WTC11 (cell line): ENCODE measurements at regions not wholly inside any gene's neighbourhood (a gene's known extent, or its start where the extent isn't known, plus 50 kb on each side); places are given as distances from the start of the nearest gene placed in this dataset.

Experiments used
- ATAC-seq: fragments of 200-7000 bp; cut with Tn5 transposase; 2 replicates; pipeline ENCODE4 v1.10.0; 2021; ENCODE audit warnings: mild to moderate bottlenecking, moderate library complexity
- CTCF ChIA-PET: fragments of 300-600 bp; sonication (Branson Sonifier 250); formaldehyde crosslinking; loops from one replicate; lab custom pipeline; 2021; ENCODE audit warnings: antibody characterized with exemption; lab: Charles Lee
- POLR2A ChIA-PET: fragments of 350-600 bp; sonication (Branson Sonifier 250); formaldehyde crosslinking; loops from one replicate; lab custom pipeline; 2021; ENCODE audit warnings: antibody characterized with exemption; lab: Charles Lee
- DNase-seq: peaks from one replicate; pipeline ENCODE4 v3.0.0; 2021; ENCODE audit warnings: low spot score
- H3K27ac Mint-ChIP-seq: 2 replicates; pipeline ENCODE4 v1.8.0; 2021; ENCODE audit warnings: mixed read lengths
- H3K27me3 Mint-ChIP-seq: 2 replicates; pipeline ENCODE4 v1.8.0; 2021; ENCODE audit warnings: low read depth, mild to moderate bottlenecking, moderate library complexity, mixed read lengths
- H3K36me3 Mint-ChIP-seq: 2 replicates; pipeline ENCODE4 v1.8.0; 2021; ENCODE audit warnings: mixed read lengths
- H3K4me1 Mint-ChIP-seq: 2 replicates; pipeline ENCODE4 v1.8.0; 2022; ENCODE audit warnings: mixed read lengths
- H3K4me3 Mint-ChIP-seq: 2 replicates; pipeline ENCODE4 v1.8.0; 2021; ENCODE audit warnings: mild to moderate bottlenecking, moderate library complexity, mixed read lengths
- H3K9me3 Mint-ChIP-seq: 2 replicates; pipeline ENCODE4 v1.8.0; 2021; ENCODE audit warnings: mixed read lengths
- ATF1 ChIP-seq: sonication (generic); formaldehyde crosslinking; IDR thresholded peaks from 2 replicates; pipeline ENCODE4 v1.8.1; 2023; ENCODE audit warnings: mild to moderate bottlenecking, moderate library complexity, missing genetic modification reagents
- ATF6 ChIP-seq: sonication (generic); formaldehyde crosslinking; IDR thresholded peaks from 2 replicates; pipeline ENCODE4 v1.8.1; 2023; ENCODE audit warnings: mild to moderate bottlenecking, missing genetic modification reagents
- E2F4 ChIP-seq: sonication (generic); formaldehyde crosslinking; IDR thresholded peaks from 2 replicates; pipeline ENCODE4 v1.8.1; 2022; ENCODE audit warnings: low read depth, mild to moderate bottlenecking, moderate library complexity, missing genetic modification reagents, borderline replicate concordance
- ELF4 ChIP-seq: sonication (generic); formaldehyde crosslinking; IDR thresholded peaks from 2 replicates; pipeline ENCODE4 v1.8.1; 2022; ENCODE audit warnings: low read depth, mild to moderate bottlenecking, moderate library complexity, missing genetic modification reagents
- ETV6 ChIP-seq: sonication (generic); formaldehyde crosslinking; IDR thresholded peaks from 2 replicates; pipeline ENCODE4 v1.8.1; 2022; ENCODE audit warnings: mild to moderate bottlenecking, missing genetic modification reagents
- FOXK1 ChIP-seq: sonication (generic); formaldehyde crosslinking; IDR thresholded peaks from 2 replicates; pipeline ENCODE4 v1.8.0; 2022; ENCODE audit warnings: mild to moderate bottlenecking, moderate library complexity, missing genetic modification reagents
- GRHL2 ChIP-seq: fragments of 250-450 bp; sonication (Bioruptor Pico); IDR thresholded peaks from 2 replicates; pipeline ENCODE4 v1.8.0; 2022; ENCODE audit warnings: mild to moderate bottlenecking, moderate library complexity; ENCODE audit not compliant: insufficient replicate concordance, severe bottlenecking
- HMGA2 ChIP-seq: fragments of 250-450 bp; sonication (Bioruptor Pico); IDR thresholded peaks from 2 replicates; pipeline ENCODE4 v1.4.0; 2021; ENCODE audit warnings: mild to moderate bottlenecking, moderate library complexity
- HMGXB4 ChIP-seq: sonication (generic); formaldehyde crosslinking; IDR thresholded peaks from 2 replicates; pipeline ENCODE4 v1.8.1; 2023; ENCODE audit warnings: mild to moderate bottlenecking, moderate library complexity, missing genetic modification reagents
- IRF2 ChIP-seq: sonication (generic); formaldehyde crosslinking; IDR thresholded peaks from 2 replicates; pipeline ENCODE4 v1.8.0; 2022; ENCODE audit warnings: low read depth, missing genetic modification reagents, borderline replicate concordance
- JAZF1 ChIP-seq: fragments of 250-450 bp; sonication (Bioruptor Pico); IDR thresholded peaks from 2 replicates; pipeline ENCODE4 v1.9.0; 2021; ENCODE audit warnings: moderate library complexity, mild to moderate bottlenecking, inconsistent platforms
- KAT7 ChIP-seq: sonication (generic); formaldehyde crosslinking; IDR thresholded peaks from 2 replicates; pipeline ENCODE4 v1.8.1; 2023; ENCODE audit warnings: missing genetic modification reagents, mild to moderate bottlenecking, borderline replicate concordance
- MAX ChIP-seq: sonication (generic); formaldehyde crosslinking; IDR thresholded peaks from 2 replicates; pipeline ENCODE4 v1.8.0; 2022; ENCODE audit warnings: mild to moderate bottlenecking, missing genetic modification reagents
- NR3C1 ChIP-seq: sonication (generic); formaldehyde crosslinking; conservative IDR thresholded peaks from 2 replicates; pipeline ENCODE4 v1.8.1; 2023; ENCODE audit warnings: low read depth, mild to moderate bottlenecking, missing genetic modification reagents
- OVOL2 ChIP-seq: fragments of 250-450 bp; sonication (Bioruptor Pico); IDR thresholded peaks from 2 replicates; pipeline ENCODE4 v1.9.0; 2021; ENCODE audit warnings: mild to moderate bottlenecking, borderline replicate concordance
- PRRX2 ChIP-seq: fragments of 250-450 bp; sonication (Bioruptor Pico); IDR thresholded peaks from 2 replicates; pipeline ENCODE4 v1.8.0; 2021; ENCODE audit warnings: mild to moderate bottlenecking
- ZNF138 ChIP-seq: sonication (generic); formaldehyde crosslinking; conservative IDR thresholded peaks from 2 replicates; pipeline ENCODE4 v1.8.1; 2022; ENCODE audit warnings: mild to moderate bottlenecking, moderate library complexity, missing genetic modification reagents
- ZNF219 ChIP-seq: sonication (generic); formaldehyde crosslinking; IDR thresholded peaks from 2 replicates; pipeline ENCODE4 v1.8.0; 2023; ENCODE audit warnings: missing genetic modification reagents, mild to moderate bottlenecking, borderline replicate concordance
- ZNF232 ChIP-seq: sonication (generic); formaldehyde crosslinking; IDR thresholded peaks from 2 replicates; pipeline ENCODE4 v1.8.0; 2022; ENCODE audit warnings: mild to moderate bottlenecking, missing genetic modification reagents
- ZNF281 ChIP-seq: sonication (generic); formaldehyde crosslinking; IDR thresholded peaks from 2 replicates; pipeline ENCODE4 v1.8.0; 2023; ENCODE audit warnings: mild to moderate bottlenecking, missing genetic modification reagents
- ZSCAN18 ChIP-seq: fragments of 250-450 bp; sonication (Bioruptor Pico); IDR thresholded peaks from 2 replicates; pipeline ENCODE4 v2.1.2; 2022; ENCODE audit warnings: mild to moderate bottlenecking, moderate library complexity
- TF ChIP-seq, protein P1 (sequence below): sonication (generic); formaldehyde crosslinking; IDR thresholded peaks from 2 replicates; pipeline ENCODE4 v1.8.0; 2023; ENCODE audit warnings: missing genetic modification reagents
- TF ChIP-seq, protein P2 (sequence below): sonication (generic); formaldehyde crosslinking; IDR thresholded peaks from 2 replicates; pipeline ENCODE4 v1.8.1; 2022; ENCODE audit warnings: mild to moderate bottlenecking, missing genetic modification reagents, moderate library complexity, borderline replicate concordance

DNA sequence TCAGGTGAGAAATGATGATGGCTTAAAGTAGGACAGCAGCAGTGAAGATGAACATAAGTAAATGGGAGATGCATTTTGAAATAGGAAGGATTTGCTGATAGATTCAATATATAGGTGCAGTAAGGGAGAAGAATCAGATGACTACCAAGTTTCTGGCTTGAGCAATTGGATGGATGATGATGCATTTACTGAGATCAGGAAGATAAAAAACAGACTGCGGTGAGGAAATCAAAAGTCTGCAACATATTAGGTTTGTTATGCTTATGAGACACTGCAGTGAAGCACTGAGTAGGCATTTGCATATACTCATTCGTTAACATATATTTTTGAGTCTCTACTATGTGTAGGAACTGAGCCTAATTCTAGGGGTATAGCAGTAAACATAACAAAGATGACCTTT lies 184.2 kb downstream of the LACC1 start:
- Mint-ChIP-seq H3K27ac (no peak overlapping the region), H3K9me3 (peaks cover 23% of the 10 kb centered on the region), H3K4me1 (peaks cover 46% of the 10 kb centered on the region), H3K27me3 (peaks cover 34% of the 10 kb centered on the region), H3K36me3 (peaks cover 5% of the 10 kb centered on the region; the same call in 1 of the 2 replicates), H3K4me3 (no peak overlapping the region)
- ChIA-PET POLR2A (no interaction called here), CTCF (no interaction called here)
- ATAC-seq (no peak), DNase-seq (no peak)
- no peak for TF ChIP-seq ZSCAN18
- TF ChIP-seq NR3C1 (CRISPR knock-in tag) = no peak
- TF ChIP-seq ZNF138 (CRISPR knock-in tag) = no peak
- TF ChIP-seq KAT7 (CRISPR knock-in tag) = no peak
- no peak for TF ChIP-seq MAX
- TF ChIP-seq IRF2 = no peak
- TF ChIP-seq ZNF232 (CRISPR knock-in tag) = no peak

DNA sequence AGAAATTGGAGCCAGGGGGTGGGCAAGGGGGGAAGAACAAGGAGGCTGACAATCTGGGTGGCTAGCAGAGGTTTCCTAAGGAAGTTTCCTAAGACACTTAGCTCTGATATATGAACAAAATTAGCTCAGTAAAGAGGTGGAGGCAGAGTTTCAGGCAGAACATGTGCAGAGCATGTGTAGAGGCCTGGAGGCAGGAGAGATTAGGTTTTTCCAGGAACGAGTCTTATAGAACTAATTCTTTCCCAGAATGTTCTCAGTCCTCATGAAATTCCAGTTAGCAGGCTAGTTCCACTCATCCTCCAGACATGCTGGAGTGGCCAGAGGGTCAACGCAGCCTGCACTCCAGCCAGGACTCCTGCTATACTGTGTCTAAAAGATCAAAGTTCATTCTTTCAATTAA lies 184.7 kb downstream of the LACC1 start:
- Mint-ChIP-seq H3K4me3 (no peak overlapping the region), H3K27ac (no peak overlapping the region), H3K36me3 (peaks cover 6% of the 10 kb centered on the region), H3K9me3 (peaks cover 27% of the 10 kb centered on the region), H3K27me3 (peaks cover 29% of the 10 kb centered on the region), H3K4me1 (peaks cover 46% of the 10 kb centered on the region)
- POLR2A ChIA-PET = no interaction called here
- CTCF ChIA-PET = no interaction called here
- no peak for DNase-seq
- no peak for ATAC-seq
- no peak for TF ChIP-seq HMGA2 (CRISPR knock-in tag)
- TF ChIP-seq HMGXB4 = no peak
- no peak for TF ChIP-seq ZNF232 (CRISPR knock-in tag)
- no peak for TF ChIP-seq ELF4 (CRISPR knock-in tag)
- TF ChIP-seq FOXK1 (CRISPR knock-in tag) = no peak
- TF ChIP-seq, protein P1, sequence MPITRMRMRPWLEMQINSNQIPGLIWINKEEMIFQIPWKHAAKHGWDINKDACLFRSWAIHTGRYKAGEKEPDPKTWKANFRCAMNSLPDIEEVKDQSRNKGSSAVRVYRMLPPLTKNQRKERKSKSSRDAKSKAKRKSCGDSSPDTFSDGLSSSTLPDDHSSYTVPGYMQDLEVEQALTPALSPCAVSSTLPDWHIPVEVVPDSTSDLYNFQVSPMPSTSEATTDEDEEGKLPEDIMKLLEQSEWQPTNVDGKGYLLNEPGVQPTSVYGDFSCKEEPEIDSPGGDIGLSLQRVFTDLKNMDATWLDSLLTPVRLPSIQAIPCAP (CRISPR knock-in tag) = no peak
- no peak for TF ChIP-seq JAZF1 (CRISPR knock-in tag)
- TF ChIP-seq OVOL2 = no peak
- no peak for TF ChIP-seq E2F4 (CRISPR knock-in tag)
- TF ChIP-seq GRHL2 = no peak
- TF ChIP-seq ZNF219 (CRISPR knock-in tag) = no peak
- no peak for TF ChIP-seq ZNF281 (CRISPR knock-in tag)
- TF ChIP-seq ETV6 (CRISPR knock-in tag) = no peak
- TF ChIP-seq ATF6 (CRISPR knock-in tag) = no peak
- no peak for TF ChIP-seq KAT7 (CRISPR knock-in tag)
- no peak for TF ChIP-seq PRRX2 (CRISPR knock-in tag)
- no peak for TF ChIP-seq ATF1 (CRISPR knock-in tag)
- TF ChIP-seq, protein P2, sequence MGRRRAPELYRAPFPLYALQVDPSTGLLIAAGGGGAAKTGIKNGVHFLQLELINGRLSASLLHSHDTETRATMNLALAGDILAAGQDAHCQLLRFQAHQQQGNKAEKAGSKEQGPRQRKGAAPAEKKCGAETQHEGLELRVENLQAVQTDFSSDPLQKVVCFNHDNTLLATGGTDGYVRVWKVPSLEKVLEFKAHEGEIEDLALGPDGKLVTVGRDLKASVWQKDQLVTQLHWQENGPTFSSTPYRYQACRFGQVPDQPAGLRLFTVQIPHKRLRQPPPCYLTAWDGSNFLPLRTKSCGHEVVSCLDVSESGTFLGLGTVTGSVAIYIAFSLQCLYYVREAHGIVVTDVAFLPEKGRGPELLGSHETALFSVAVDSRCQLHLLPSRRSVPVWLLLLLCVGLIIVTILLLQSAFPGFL (CRISPR knock-in tag) = no peak
